DND-41 (cell line): ENCODE measurements at regions not wholly inside any gene's neighbourhood (a gene's known extent, or its start where the extent isn't known, plus 50 kb on each side); places are given as distances from the start of the nearest gene placed in this dataset.
"Not testable (repeated sequence)": the region's sequence is repeated elsewhere in the genome, so short reads cannot be mapped to it uniquely, and the experiment has no call there.

Experiments
- ATAC-seq: fragments of 200-7000 bp; cut with Tn5 transposase; 3 replicates; pipeline ENCODE4 v1.9.1; 2021; ENCODE audit warnings: low read depth; ENCODE audit not compliant: insufficient read depth
- DNase-seq: peaks from one replicate; pipeline ENCODE4 v3.0.0-alpha.2; 2020
- H2AFZ ChIP-seq: 2 replicates; pipeline ENCODE4 v1.6.0; 2012; ENCODE audit warnings: low read depth, low read length
- H3K27ac ChIP-seq: 2 replicates; pipeline ENCODE4 v1.5.1; 2012; ENCODE audit warnings: low read length, inconsistent platforms
- H3K27me3 ChIP-seq: fragments of 200-600 bp; sonication (generic); 2 replicates; pipeline ENCODE4 v1.6.0; 2012; ENCODE audit warnings: low read length, mild to moderate bottlenecking, inconsistent platforms; ENCODE audit not compliant: insufficient read depth, poor library complexity
- H3K36me3 ChIP-seq: 2 replicates; pipeline ENCODE4 v1.5.1; 2012; ENCODE audit warnings: low read length, inconsistent platforms; ENCODE audit not compliant: insufficient read depth
- H3K4me1 ChIP-seq: 2 replicates; pipeline ENCODE4 v1.5.1; 2012; ENCODE audit warnings: mild to moderate bottlenecking, low read length; ENCODE audit not compliant: insufficient read depth
- H3K4me2 ChIP-seq: 2 replicates; pipeline ENCODE4 v1.6.0; 2012; ENCODE audit warnings: mild to moderate bottlenecking, moderate library complexity, low read length, inconsistent platforms; ENCODE audit not compliant: insufficient read depth
- H3K4me3 ChIP-seq, 2 experiments: fragments of 200-600 bp in 1 of 2; shearing (Covaris generic) in 1 of 2; 2 replicates each; pipeline ENCODE4 v1.5.1; 2012 to 2016; ENCODE audit warnings: inconsistent platforms in 2 of 2, low read length in 2 of 2, mild to moderate bottlenecking in 2 of 2, low read depth in 1 of 2, moderate library complexity in 1 of 2
- H3K79me2 ChIP-seq: 2 replicates; pipeline ENCODE4 v1.6.0; 2012; ENCODE audit warnings: low read length, inconsistent platforms; ENCODE audit not compliant: insufficient read depth
- H3K9ac ChIP-seq: 2 replicates; pipeline ENCODE4 v1.6.0; 2012; ENCODE audit warnings: low read depth, mild to moderate bottlenecking, inconsistent platforms, low read length, moderate library complexity
- H3K9me3 ChIP-seq: 2 replicates; pipeline ENCODE4 v1.5.1; 2012; ENCODE audit warnings: low read length, moderate library complexity, mild to moderate bottlenecking, inconsistent platforms; ENCODE audit not compliant: insufficient read depth, severe bottlenecking
- H4K20me1 ChIP-seq: 2 replicates; pipeline ENCODE4 v1.6.0; 2012; ENCODE audit warnings: low read length; ENCODE audit not compliant: insufficient read depth
- TF ChIP-seq, protein P1 (sequence below): IDR thresholded peaks from 2 replicates; pipeline ENCODE4 v1.5.1; 2012; ENCODE audit warnings: borderline replicate concordance, low read length, moderate library complexity, mild to moderate bottlenecking; ENCODE audit not compliant: poor library complexity, severe bottlenecking; ENCODE audit errors: extremely low read depth

DNA sequence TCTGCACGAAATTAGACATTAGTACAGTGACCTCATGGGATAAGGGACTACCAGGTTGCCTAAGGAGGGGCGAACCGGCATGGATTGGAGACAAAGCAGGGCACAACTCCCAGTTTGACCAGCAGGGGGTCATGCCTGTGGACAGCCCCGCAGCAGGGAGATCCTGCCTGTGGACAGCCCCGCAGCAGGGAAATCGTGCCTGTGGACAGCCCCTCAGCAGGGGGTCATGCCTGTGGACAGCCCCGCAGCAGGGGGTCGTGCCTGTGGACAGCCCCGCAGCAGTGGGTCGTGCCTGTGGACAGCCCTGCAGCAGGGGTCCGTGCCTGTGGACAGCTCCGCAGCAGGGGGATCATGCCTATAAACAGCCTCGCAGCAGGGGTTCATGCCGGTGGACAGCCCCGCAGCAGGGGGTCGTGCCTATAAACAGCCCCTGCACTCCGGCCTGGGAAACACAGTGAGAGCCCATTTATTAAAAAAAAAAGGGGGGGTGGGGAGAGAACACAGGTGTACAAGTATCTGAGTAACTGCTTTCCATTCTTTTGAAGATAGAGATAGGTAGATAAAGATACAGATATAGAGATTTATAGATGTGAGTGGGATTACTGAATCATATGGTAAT lies 176.5 kb downstream of the FOXD4L6 start:
- H3K4me3 ChIP-seq, H3K27ac ChIP-seq, H3K9ac ChIP-seq, H3K79me2 ChIP-seq, H2AFZ ChIP-seq, H3K9me3 ChIP-seq, H3K36me3 ChIP-seq, H3K27me3 ChIP-seq, DNase-seq, H3K4me1 ChIP-seq, H4K20me1 ChIP-seq, H3K4me2 ChIP-seq, ATAC-seq: not testable (repeated sequence)
- TF ChIP-seq, protein P1, sequence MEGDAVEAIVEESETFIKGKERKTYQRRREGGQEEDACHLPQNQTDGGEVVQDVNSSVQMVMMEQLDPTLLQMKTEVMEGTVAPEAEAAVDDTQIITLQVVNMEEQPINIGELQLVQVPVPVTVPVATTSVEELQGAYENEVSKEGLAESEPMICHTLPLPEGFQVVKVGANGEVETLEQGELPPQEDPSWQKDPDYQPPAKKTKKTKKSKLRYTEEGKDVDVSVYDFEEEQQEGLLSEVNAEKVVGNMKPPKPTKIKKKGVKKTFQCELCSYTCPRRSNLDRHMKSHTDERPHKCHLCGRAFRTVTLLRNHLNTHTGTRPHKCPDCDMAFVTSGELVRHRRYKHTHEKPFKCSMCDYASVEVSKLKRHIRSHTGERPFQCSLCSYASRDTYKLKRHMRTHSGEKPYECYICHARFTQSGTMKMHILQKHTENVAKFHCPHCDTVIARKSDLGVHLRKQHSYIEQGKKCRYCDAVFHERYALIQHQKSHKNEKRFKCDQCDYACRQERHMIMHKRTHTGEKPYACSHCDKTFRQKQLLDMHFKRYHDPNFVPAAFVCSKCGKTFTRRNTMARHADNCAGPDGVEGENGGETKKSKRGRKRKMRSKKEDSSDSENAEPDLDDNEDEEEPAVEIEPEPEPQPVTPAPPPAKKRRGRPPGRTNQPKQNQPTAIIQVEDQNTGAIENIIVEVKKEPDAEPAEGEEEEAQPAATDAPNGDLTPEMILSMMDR, result peak; percentile 20

DNA sequence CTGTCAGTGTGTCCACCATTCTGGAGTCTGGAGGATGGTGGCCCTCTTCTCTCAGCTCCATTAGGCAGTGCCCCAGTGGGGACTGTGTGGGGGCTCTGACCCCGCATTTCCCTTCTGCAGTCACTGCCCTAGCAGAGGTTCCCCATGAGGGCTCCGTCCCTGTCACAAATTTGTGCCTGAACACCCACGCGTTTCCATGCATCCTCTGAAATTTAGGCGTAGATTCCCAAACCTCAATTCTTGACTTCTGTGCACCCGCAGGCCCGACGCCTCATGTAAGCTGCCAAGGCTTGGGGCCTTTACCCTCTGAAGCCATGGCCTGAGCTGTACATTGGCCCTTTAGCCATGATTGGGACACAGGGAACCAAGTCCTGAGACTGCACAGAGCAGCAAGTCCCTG lies 182.3 kb downstream of the FOXD4L6 start:
- H3K79me2 ChIP-seq, DNase-seq, H2AFZ ChIP-seq, H3K4me2 ChIP-seq, H3K27ac ChIP-seq, H3K9me3 ChIP-seq, H3K4me1 ChIP-seq, H4K20me1 ChIP-seq, H3K4me3 ChIP-seq, H3K36me3 ChIP-seq, H3K27me3 ChIP-seq, ATAC-seq, H3K9ac ChIP-seq: not testable (repeated sequence)

DNA sequence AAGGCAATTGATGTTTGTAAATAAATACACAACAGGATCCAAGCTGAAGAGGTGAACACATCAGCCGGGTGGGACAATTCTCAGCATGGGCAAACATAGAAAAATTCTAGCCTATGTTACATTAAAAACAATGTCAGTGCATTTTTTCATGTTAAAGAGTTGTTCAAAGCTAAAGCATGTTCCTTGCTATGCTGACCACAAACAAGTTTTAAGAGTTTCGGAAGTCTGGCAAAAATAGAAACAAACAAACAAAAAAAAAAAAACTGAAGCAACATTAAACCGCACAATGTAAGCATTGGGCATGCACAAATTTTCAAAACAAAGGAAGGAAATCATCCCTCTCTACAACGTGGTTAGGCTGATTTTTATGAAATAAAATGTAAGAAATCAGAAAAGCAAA lies 185.8 kb downstream of the FOXD4L6 start:
- not testable (repeated sequence) for DNase-seq, H3K4me3 ChIP-seq, H3K27me3 ChIP-seq, H3K9ac ChIP-seq, H3K79me2 ChIP-seq, H3K4me1 ChIP-seq, H3K27ac ChIP-seq, H3K9me3 ChIP-seq, H4K20me1 ChIP-seq, ATAC-seq, H2AFZ ChIP-seq, H3K4me2 ChIP-seq, H3K36me3 ChIP-seq

DNA sequence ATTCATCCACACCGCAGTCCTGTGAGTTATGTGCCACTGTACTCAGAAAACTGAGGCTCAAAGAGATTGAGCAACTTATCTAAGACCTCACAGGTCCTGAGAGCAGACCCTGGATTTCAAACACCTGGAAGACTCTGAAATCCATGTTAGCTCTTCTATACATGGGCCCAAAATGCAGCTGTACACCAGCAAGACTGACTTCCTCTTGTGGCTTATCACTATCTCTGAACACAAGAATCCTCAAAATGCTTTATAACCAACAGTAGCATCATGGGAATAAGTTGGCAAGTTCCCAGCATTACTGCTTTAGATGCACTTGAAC lies 188.6 kb downstream of the FOXD4L6 start:
- not testable (repeated sequence) for H3K9ac ChIP-seq, H2AFZ ChIP-seq, H3K27ac ChIP-seq

DNA sequence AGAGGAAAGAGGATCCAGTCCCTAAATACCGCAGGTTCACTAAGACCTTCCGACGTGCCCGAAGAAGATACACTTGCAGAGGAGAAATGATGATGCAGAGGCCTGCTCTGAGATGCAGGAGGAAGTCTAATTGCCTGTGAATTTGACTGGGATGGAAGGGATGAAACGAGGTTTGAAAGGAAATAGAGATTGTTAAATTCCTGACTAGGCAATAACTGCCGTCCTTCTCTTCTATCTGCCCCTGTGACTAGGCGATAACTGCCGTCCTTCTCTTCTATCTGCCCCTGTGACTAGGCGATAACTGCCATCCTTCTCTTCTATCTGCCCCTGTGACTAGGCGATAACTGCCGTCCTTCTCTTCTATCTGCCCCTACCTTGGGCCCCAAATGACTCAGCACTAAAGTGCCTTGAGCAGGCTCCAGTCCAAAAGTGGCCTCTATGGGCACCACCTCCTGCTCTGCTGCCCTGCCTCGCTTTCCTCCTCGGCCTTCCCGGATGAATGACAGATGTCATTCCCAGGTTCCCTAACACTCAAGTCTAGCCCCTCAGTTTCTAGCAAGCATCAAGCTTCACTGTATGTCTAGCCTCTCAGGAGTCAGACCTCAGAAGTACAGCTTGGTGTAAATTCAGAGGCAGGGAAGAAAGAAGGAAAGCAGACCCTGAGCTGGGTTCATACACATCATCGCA lies 189.1 kb downstream of the FOXD4L6 start:
- not testable (repeated sequence) for H3K36me3 ChIP-seq, H3K4me1 ChIP-seq, H3K27me3 ChIP-seq, H2AFZ ChIP-seq, H4K20me1 ChIP-seq, H3K79me2 ChIP-seq, H3K9me3 ChIP-seq, H3K4me3 ChIP-seq, H3K9ac ChIP-seq, H3K27ac ChIP-seq, DNase-seq, H3K4me2 ChIP-seq
- ATAC-seq, result peak; percentile 29; the same call in 1 of the 3 replicates

More for the DNA sequence above, 188.6 kb downstream of the FOXD4L6 start:
- not testable (repeated sequence) for H3K27me3 ChIP-seq, H3K9me3 ChIP-seq, H3K4me2 ChIP-seq, H4K20me1 ChIP-seq, H3K4me1 ChIP-seq, H3K79me2 ChIP-seq, H3K36me3 ChIP-seq, ATAC-seq, H3K4me3 ChIP-seq
- peak; percentile 15 for DNase-seq
